ENCODE measurements at regions not wholly inside any gene's neighbourhood (a gene's known extent, or its start where the extent isn't known, plus 50 kb on each side); places are given as distances from the start of the nearest gene placed in this dataset.

- DNase-seq, result no peak
Measured at GRCh38 chr1:201751872-201752271, 77.1 kb upstream of the IPO9 start.

- no peak for DNase-seq
Measured at GRCh38 chr1:201752333-201752732, 76.6 kb upstream of the IPO9 start.

- DNase-seq, result no peak
Measured at GRCh38 chr1:201753492-201753891, 75.5 kb upstream of the IPO9 start.

- DNase-seq, result no peak
Measured at GRCh38 chr1:201754353-201754752, 74.6 kb upstream of the IPO9 start.

GRCh38 chr1:201755200-201755599, 73.8 kb upstream of the IPO9 start:
- no peak for DNase-seq

GRCh38 chr1:201756406-201756805, 72.6 kb upstream of the IPO9 start:
- DNase-seq, result no peak

GRCh38 chr1:201758499-201759050, 70.4 kb upstream of the IPO9 start:
- no peak for DNase-seq

- no peak for DNase-seq
Measured at GRCh38 chr1:201759194-201759815, 69.7 kb upstream of the IPO9 start.

- DNase-seq, result no peak
Measured at GRCh38 chr1:201760516-201760915, 68.4 kb upstream of the IPO9 start.

- no peak for DNase-seq
Measured at GRCh38 chr1:201761178-201761577, 67.8 kb upstream of the IPO9 start.

- DNase-seq, result peak; percentile 71
Measured at GRCh38 chr1:201761871-201762270, 67.1 kb upstream of the IPO9 start.

GRCh38 chr1:201762381-201762780, 66.6 kb upstream of the IPO9 start:
- no peak for DNase-seq

GRCh38 chr1:201763455-201764140, 65.4 kb upstream of the IPO9 start:
- no peak for DNase-seq

GRCh38 chr1:201764166-201764565, 64.8 kb upstream of the IPO9 start:
- DNase-seq, result no peak

- no peak for DNase-seq
Measured at GRCh38 chr1:201764579-201764978, 64.4 kb upstream of the IPO9 start.

- no peak for DNase-seq
Measured at GRCh38 chr1:201766131-201766866, 62.7 kb upstream of the IPO9 start.

GRCh38 chr1:201767339-201767738, 61.6 kb upstream of the IPO9 start:
- DNase-seq, result no peak

- no peak for DNase-seq
Measured at GRCh38 chr1:201769072-201769471, 59.9 kb upstream of the IPO9 start.

GRCh38 chr1:201769966-201770365, 59.0 kb upstream of the IPO9 start:
- DNase-seq, result no peak

GRCh38 chr1:201771466-201771865, 57.5 kb upstream of the IPO9 start:
- DNase-seq, result no peak

GRCh38 chr1:201772178-201772577, 56.8 kb upstream of the IPO9 start:
- no peak for DNase-seq

GRCh38 chr1:201773764-201774163, 55.2 kb upstream of the IPO9 start:
- DNase-seq, result no peak

GRCh38 chr1:201774224-201774982, 54.6 kb upstream of the IPO9 start:
- no peak for DNase-seq
